Keratinocyte (primary cell): ENCODE measurements at regions not wholly inside any gene's neighbourhood (a gene's known extent, or its start where the extent isn't known, plus 50 kb on each side); places are given as distances from the start of the nearest gene placed in this dataset.

Experiments used
- DNase-seq: peaks from one replicate; pipeline ENCODE4 v3.0.0-alpha.2; 2011; ENCODE audit warnings: low read depth, missing footprints, low spot score
- FAIRE-seq: peaks from 2 replicates; lab custom pipeline; 2011; peaks lifted over from hg19 to GRCh38; lab: Jason Lieb, UNC
- H2AFZ ChIP-seq: 2 replicates; pipeline ENCODE4 v1.6.0; 2012; ENCODE audit warnings: low read length, control low read depth, inconsistent platforms; ENCODE audit not compliant: control insufficient read depth
- H3K27ac ChIP-seq: 2 replicates; pipeline ENCODE4 v1.5.1; 2011; ENCODE audit warnings: low read length; ENCODE audit not compliant: control insufficient read depth, insufficient read depth
- H3K27me3 ChIP-seq: 3 replicates; pipeline ENCODE4 v1.6.0; 2011; ENCODE audit warnings: low read length; ENCODE audit not compliant: control insufficient read depth, insufficient read depth; ENCODE audit errors: extremely low read depth
- H3K36me3 ChIP-seq, 2 experiments: 2 replicates in 1 of 2; 3 replicates in 1 of 2; pipeline ENCODE4 v1.5.1; 2011; ENCODE audit warnings: low read length in 2 of 2, mild to moderate bottlenecking in 1 of 2; ENCODE audit not compliant: control insufficient read depth in 2 of 2, insufficient read depth in 2 of 2; ENCODE audit errors: extremely low read depth in 1 of 2
- H3K4me1 ChIP-seq: 3 replicates; pipeline ENCODE4 v1.5.1; 2011; ENCODE audit warnings: low read length; ENCODE audit not compliant: control insufficient read depth, insufficient read depth; ENCODE audit errors: extremely low read depth
- H3K4me2 ChIP-seq: 3 replicates; pipeline ENCODE4 v1.6.0; 2011; ENCODE audit warnings: low read depth, low read length; ENCODE audit not compliant: control insufficient read depth, insufficient read depth; ENCODE audit errors: extremely low read depth
- H3K4me3 ChIP-seq, 3 experiments: fragments of 200-600 bp in 1 of 3; sonication (generic) in 1 of 3; 2 replicates in 2 of 3; 3 replicates in 1 of 3; pipeline ENCODE4 v1.5.1; 2011 to 2016; ENCODE audit warnings: low read length in 3 of 3, mild to moderate bottlenecking in 3 of 3, control low read depth in 2 of 3, inconsistent platforms in 1 of 3, low read depth in 1 of 3, mixed read lengths in 1 of 3, mixed run types in 1 of 3, moderate library complexity in 1 of 3; ENCODE audit not compliant: control insufficient read depth in 2 of 3, insufficient read depth in 2 of 3; ENCODE audit errors: extremely low read depth in 1 of 3
- H3K79me2 ChIP-seq: 2 replicates; pipeline ENCODE4 v1.6.0; 2012; ENCODE audit warnings: low read length; ENCODE audit not compliant: control insufficient read depth, insufficient read depth
- H3K9ac ChIP-seq: 3 replicates; pipeline ENCODE4 v1.6.0; 2011; ENCODE audit warnings: low read length; ENCODE audit not compliant: control insufficient read depth, insufficient read depth; ENCODE audit errors: extremely low read depth
- H3K9me1 ChIP-seq: 3 replicates; pipeline ENCODE4 v1.6.0; 2011; ENCODE audit warnings: low read length; ENCODE audit not compliant: control insufficient read depth, insufficient read depth; ENCODE audit errors: extremely low read depth
- H3K9me3 ChIP-seq: 2 replicates; pipeline ENCODE4 v1.5.1; 2012; ENCODE audit warnings: low read depth, low read length; ENCODE audit not compliant: control insufficient read depth
- H4K20me1 ChIP-seq: 3 replicates; pipeline ENCODE4 v1.6.0; 2011; ENCODE audit warnings: low read length; ENCODE audit not compliant: control insufficient read depth, insufficient read depth; ENCODE audit errors: extremely low read depth
- CTCF ChIP-seq, 3 experiments: IDR thresholded peaks in 1 of 3; conservative IDR thresholded peaks in 1 of 3; optimal IDR thresholded peaks in 1 of 3; 2 replicates in 2 of 3; 3 replicates in 1 of 3; pipeline versions ENCODE3 to v1.5.1; 2011; ENCODE audit warnings: low read length in 3 of 3, mild to moderate bottlenecking in 3 of 3, moderate library complexity in 2 of 3, control low read depth in 1 of 3, inconsistent platforms in 1 of 3; ENCODE audit not compliant: insufficient read depth in 2 of 3; ENCODE audit errors: extremely low read depth in 1 of 3
- EZH2 ChIP-seq: IDR thresholded peaks from one replicate; pipeline ENCODE4 v1.6.1; 2012; ENCODE audit warnings: inconsistent platforms, mild to moderate bottlenecking, low read length, moderate library complexity
- dilution Hi-C: fragments of 300-500 bp; cut with MboI; formaldehyde crosslinking; loops from one replicate; pipeline ENCODE4 v1.7.0; 2020; ENCODE audit warnings: low sequenced_read_pairs; ENCODE audit not compliant: extremely low pct_ligation_motif_present

DNA sequence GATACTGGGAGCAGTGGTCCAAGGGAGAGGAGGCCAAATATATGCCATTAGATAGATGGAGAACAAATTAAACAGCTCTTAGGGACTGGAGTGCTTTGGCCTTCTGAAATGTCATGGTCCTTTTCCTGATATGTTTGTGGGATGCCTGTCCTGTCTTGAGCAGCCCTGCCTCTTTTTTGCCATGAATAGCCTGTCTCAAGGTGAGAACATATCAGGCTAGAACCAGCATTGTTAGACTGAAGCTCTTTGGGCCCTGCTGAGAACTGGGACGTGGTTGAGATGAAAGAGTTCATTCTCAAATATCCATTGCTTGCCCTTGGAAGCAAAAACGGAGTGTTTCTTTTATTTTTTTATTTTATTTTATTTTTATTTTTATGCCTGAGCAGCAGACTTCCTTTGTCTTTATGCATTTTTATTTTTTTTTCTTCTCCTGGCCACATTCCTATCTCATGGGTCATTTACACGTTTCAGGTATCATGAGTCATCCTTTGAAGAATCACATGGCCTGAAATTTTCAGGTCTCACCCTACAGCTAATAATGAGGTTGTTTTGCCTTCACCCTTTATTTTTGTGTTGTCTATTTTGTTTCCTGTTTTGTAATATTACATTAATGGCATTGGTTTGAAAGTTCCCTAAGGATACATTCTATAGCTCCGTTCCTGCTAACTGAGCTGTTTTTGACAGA lies 371.4 kb downstream of the PSAT1 start:
- Histone ChIP-seq H3K9ac (peak overlapping the region; percentile 43), H3K36me3 (no peaks in the 10 kb centered on the region), H3K4me1 (peaks cover 25% of the 10 kb centered on the region), H3K79me2 (no peaks in the 10 kb centered on the region), H2AFZ (peak overlapping the region; percentile 66), H3K4me3 (no peak overlapping the region), H3K27ac (peak overlapping the region; percentile 76), H3K9me3 (no peaks in the 10 kb centered on the region), H4K20me1 (no peaks in the 10 kb centered on the region), H3K4me2 (peak overlapping the region; percentile 70), H3K9me1 (no peaks in the 10 kb centered on the region), H3K27me3 (no peaks in the 10 kb centered on the region)
- no peak for TF ChIP-seq CTCF (optimal IDR thresholded peaks at IDR 0.05 in 1 of 3, IDR thresholded peaks at IDR 0.05 in 1 of 3, conservative IDR thresholded peaks at IDR 0.05 in 1 of 3; ENCODE audit: extremely low read depth in 1 of 3, insufficient read depth in 2 of 3, low read length in 3 of 3)
- TF ChIP-seq EZH2 = no peak
- dilution Hi-C loops = no loop called here
- peak; percentile 90 for FAIRE-seq
- peak; percentile 60 for DNase-seq

- Histone ChIP-seq H4K20me1 (no peaks in the 10 kb centered on the region), H3K9me3 (no peaks in the 10 kb centered on the region), H3K4me3 (no peak overlapping the region), H3K9ac (no peak overlapping the region), H3K9me1 (no peaks in the 10 kb centered on the region), H3K27ac (no peak overlapping the region), H2AFZ (no peak overlapping the region), H3K79me2 (no peaks in the 10 kb centered on the region), H3K27me3 (no peaks in the 10 kb centered on the region), H3K4me2 (no peak overlapping the region), H3K4me1 (peaks cover 25% of the 10 kb centered on the region), H3K36me3 (no peaks in the 10 kb centered on the region)
- FAIRE-seq (no peak), DNase-seq (no peak)
- dilution Hi-C loops = no loop called here
- no peak for TF ChIP-seq EZH2
- TF ChIP-seq CTCF (optimal IDR thresholded peaks at IDR 0.05 in 1 of 3, IDR thresholded peaks at IDR 0.05 in 1 of 3, conservative IDR thresholded peaks at IDR 0.05 in 1 of 3; ENCODE audit: extremely low read depth in 1 of 3, insufficient read depth in 2 of 3, low read length in 3 of 3) = no peak
Observed at GRCh38 chr9:78669591-78669990, 372.7 kb downstream of the PSAT1 start.
